ENCODE measurements at regions not wholly inside any gene's neighbourhood (a gene's known extent, or its start where the extent isn't known, plus 50 kb on each side); places are given as distances from the start of the nearest gene placed in this dataset.
"Not testable (repeated sequence)": the region's sequence is repeated elsewhere in the genome, so short reads cannot be mapped to it uniquely, and the experiment has no call there.

DNA sequence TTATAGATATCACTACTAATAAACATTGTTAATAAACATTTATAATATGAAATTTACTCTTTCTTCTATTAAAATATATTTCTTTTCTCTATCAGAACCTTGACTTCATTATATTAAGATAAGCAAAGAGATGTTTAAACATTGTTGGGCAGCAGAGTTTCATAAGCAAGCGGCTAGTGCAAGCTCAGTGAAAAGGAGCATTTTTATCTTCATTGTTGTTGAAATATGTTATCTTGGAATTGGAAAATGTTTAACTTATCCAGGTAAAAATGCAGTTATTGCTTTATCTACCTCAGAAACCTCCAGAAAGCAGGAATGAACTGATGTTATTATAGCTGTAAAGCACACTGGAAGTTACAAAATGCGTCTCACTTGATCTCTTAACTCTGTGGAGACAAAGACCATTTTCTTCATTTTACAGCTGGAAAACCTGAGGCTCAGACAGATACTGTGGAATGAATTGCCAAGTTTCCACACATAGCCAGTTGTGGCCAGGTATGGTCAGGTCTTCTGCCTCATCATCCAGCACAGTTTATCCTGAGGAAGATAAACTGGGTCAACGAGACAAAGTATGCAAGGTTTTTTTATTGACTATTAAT, 934.6 kb upstream of the FAM98A start:
- no peak overlapping the region for H3K4me3 ChIP-seq (ENCODE audit: low read depth, low read length)
- TF ChIP-seq, protein P1, sequence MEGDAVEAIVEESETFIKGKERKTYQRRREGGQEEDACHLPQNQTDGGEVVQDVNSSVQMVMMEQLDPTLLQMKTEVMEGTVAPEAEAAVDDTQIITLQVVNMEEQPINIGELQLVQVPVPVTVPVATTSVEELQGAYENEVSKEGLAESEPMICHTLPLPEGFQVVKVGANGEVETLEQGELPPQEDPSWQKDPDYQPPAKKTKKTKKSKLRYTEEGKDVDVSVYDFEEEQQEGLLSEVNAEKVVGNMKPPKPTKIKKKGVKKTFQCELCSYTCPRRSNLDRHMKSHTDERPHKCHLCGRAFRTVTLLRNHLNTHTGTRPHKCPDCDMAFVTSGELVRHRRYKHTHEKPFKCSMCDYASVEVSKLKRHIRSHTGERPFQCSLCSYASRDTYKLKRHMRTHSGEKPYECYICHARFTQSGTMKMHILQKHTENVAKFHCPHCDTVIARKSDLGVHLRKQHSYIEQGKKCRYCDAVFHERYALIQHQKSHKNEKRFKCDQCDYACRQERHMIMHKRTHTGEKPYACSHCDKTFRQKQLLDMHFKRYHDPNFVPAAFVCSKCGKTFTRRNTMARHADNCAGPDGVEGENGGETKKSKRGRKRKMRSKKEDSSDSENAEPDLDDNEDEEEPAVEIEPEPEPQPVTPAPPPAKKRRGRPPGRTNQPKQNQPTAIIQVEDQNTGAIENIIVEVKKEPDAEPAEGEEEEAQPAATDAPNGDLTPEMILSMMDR (IDR thresholded peaks at IDR 0.05; ENCODE audit: insufficient read depth, low read depth, low read length, missing control alignments) = no peak
- DNase-seq (ENCODE audit: low read depth) = no peak

DNA sequence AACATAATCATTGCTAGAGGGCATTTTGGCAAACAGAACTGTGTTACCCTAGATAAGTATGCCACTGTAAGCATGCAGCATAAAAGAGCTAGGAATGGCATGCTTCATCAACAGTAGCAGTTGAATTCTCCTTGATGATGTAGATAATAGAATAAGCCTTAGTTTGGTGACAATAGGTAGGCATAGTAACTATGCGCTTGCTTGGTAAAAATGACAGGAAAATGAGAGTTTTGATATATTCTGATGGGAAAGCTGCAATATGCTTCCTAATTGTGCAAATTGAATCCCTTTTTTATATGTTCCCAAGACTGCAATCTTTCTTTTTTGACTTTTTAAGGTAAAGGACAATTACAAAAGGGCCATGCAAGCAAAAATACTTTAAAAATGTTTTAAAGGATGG, 930.9 kb upstream of the FAM98A start:
- TF ChIP-seq, protein P1 (IDR thresholded peaks at IDR 0.05; ENCODE audit: insufficient read depth, low read depth, low read length, missing control alignments) = no peak
- no peak for DNase-seq (ENCODE audit: low read depth)
- H3K4me3 ChIP-seq (ENCODE audit: low read depth, low read length) = no peak overlapping the region

DNA sequence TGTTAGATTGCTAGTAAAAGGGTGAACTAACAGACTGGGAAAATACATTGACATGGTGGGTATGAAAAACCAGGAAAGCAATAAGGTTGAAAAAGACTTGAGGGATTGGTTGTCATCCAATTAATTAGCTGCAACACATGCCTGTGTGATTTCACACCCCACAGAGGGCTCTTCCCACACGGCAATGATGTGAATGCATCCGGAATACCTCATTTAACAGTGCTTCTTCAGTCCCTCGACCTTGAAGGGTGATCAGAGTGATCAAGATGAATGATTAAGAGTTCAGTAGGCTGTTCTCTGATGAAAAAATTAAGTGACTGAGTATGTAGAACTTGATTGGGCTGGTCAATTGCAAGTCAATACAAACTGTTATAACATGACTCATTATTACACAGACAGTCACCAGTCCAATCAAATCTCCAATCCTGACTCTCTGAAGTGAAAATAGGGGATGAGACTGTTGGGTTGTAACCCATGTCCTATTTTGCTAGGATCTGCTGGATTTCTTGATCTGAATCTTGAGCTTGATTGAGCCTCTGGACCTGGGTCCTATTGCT, 924.9 kb upstream of the FAM98A start:
- TF ChIP-seq, protein P1 (IDR thresholded peaks at IDR 0.05; ENCODE audit: insufficient read depth, low read depth, low read length, missing control alignments) = no peak
- H3K4me3 ChIP-seq (ENCODE audit: low read depth, low read length) = no peak overlapping the region

DNA sequence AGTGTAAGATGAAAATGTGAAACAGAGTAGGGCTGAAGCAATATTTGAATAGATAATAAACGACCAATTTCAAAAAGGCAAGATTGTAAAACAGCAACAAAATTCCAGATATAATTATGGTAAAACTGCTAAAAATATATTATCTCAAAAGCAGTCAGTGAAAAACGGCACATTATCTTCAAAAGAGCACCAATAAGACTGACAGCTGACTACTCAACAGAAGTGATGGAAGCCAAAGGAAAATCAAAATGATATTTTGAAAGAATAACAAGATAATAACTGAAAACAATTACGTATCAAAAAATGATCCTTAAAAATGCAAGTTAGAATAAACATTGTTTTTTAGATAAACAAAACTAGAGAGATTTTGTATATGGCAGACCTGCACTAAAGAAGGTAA, 920.6 kb upstream of the FAM98A start:
- no peak for DNase-seq (ENCODE audit: low read depth)
- H3K4me3 ChIP-seq (ENCODE audit: low read depth, low read length) = no peak overlapping the region
- TF ChIP-seq, protein P1 (IDR thresholded peaks at IDR 0.05; ENCODE audit: insufficient read depth, low read depth, low read length, missing control alignments) = no peak

More for the DNA sequence above, 924.9 kb upstream of the FAM98A start:
- no peak for DNase-seq (ENCODE audit: low read depth)

DNA sequence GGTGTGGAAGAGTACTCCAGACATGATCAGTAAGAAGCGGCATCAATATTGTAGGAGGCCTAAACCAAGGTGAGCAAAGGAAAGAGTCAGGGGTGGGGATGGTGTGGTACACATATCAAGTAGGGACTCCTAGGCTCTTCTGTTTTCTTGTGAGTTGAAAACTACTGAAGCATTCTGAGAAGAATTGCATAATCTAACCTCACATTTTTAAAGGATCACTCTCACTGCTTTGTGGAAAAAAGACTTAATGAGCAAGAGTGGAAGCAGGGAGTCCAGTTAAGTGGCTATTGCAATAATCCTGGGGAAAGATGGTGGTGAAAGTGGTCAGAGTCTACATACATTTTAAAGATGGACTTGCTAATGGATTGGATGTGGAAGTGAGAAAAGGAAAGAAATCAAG, 899.5 kb upstream of the FAM98A start:
- TF ChIP-seq, protein P1 (IDR thresholded peaks at IDR 0.05; ENCODE audit: insufficient read depth, low read depth, low read length, missing control alignments) = no peak
- H3K4me3 ChIP-seq (ENCODE audit: low read depth, low read length) = no peak overlapping the region
- no peak for DNase-seq (ENCODE audit: low read depth)

DNA sequence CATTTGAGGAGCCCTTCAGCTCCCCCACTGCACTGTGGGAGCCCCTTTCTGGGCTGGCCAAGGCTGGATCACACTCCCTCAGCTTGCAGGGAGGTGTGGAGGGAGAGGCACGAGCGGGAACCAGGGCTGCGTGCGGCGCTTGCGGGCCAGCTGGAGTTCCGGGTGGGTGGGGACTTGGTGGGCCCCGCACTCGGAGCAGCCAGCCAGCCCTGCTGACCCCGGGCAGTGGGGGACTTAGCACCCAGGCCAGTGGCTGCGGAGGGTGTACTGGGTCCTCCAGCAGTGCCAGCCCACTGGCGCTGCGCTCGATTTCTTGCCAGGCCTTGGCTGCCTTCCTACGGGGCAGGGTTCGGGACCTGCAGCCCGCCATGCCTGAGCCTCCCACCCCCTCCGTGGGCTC, 895.1 kb upstream of the FAM98A start:
- DNase-seq (ENCODE audit: low read depth); H3K4me3 ChIP-seq (ENCODE audit: low read depth, low read length): not testable (repeated sequence)

DNA sequence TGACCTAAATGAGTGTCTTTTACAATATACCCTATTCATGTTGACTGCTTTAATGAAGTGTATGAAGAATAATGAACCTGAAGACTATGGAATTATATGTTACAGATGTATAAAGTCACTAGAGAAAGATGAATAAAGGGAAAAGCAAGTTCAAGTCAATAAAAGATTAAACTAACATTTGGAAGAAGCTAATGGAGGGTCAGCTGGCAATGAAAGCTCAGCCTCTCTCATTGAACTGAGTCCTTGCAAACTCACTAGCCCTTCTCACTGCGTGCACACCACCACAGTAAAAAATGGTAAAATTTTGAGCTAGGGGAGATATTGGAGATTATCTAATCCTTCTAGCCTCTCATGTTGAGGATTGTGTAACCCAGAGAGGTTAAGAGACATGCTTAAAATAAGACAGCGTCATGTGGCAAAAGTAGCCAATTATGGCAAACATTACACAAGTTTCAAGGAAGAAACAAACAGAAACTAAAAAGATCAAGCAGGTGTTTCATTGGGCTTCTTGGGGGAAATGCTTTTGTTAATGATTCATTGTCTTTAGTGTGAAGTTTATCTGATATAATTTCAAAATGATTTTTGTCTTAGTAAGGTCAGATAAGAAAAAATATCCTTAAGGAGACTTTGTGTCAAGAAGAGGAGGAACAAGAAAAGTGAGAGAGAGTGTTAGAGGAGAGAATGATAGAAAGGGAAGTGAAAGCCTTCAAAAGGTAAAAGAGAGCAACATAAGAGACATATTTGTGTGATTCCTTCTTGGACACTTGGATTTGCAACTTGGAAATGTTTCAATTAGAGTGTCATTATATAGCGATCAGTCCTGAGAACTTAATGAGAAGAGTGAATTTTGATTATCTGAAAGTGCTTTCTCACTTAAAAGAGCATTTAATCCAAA, 893.7 kb upstream of the FAM98A start:
- H3K4me3 ChIP-seq (ENCODE audit: low read depth, low read length) = no peak overlapping the region
- TF ChIP-seq, protein P1 (IDR thresholded peaks at IDR 0.05; ENCODE audit: insufficient read depth, low read depth, low read length, missing control alignments) = no peak
- no peak for DNase-seq (ENCODE audit: low read depth)

Measured in GM12865 (cell line).